DND-41 (cell line): ENCODE measurements at regions not wholly inside any gene's neighbourhood (a gene's known extent, or its start where the extent isn't known, plus 50 kb on each side); places are given as distances from the start of the nearest gene placed in this dataset.

ENCODE experiments used
- EZH2 ChIP-seq: IDR thresholded peaks from 3 replicates; pipeline ENCODE4 v1.6.1; 2012; ENCODE audit warnings: borderline replicate concordance, low read depth, mild to moderate bottlenecking, moderate library complexity, low read length, inconsistent platforms; ENCODE audit not compliant: severe bottlenecking
- TF ChIP-seq, protein P1 (sequence below): IDR thresholded peaks from 2 replicates; pipeline ENCODE4 v1.5.1; 2012; ENCODE audit warnings: borderline replicate concordance, low read length, moderate library complexity, mild to moderate bottlenecking; ENCODE audit not compliant: poor library complexity, severe bottlenecking; ENCODE audit errors: extremely low read depth

GRCh38 chr11:34790620-34791019 is 125.6 kb downstream of the APIP start:
- TF ChIP-seq, protein P1, sequence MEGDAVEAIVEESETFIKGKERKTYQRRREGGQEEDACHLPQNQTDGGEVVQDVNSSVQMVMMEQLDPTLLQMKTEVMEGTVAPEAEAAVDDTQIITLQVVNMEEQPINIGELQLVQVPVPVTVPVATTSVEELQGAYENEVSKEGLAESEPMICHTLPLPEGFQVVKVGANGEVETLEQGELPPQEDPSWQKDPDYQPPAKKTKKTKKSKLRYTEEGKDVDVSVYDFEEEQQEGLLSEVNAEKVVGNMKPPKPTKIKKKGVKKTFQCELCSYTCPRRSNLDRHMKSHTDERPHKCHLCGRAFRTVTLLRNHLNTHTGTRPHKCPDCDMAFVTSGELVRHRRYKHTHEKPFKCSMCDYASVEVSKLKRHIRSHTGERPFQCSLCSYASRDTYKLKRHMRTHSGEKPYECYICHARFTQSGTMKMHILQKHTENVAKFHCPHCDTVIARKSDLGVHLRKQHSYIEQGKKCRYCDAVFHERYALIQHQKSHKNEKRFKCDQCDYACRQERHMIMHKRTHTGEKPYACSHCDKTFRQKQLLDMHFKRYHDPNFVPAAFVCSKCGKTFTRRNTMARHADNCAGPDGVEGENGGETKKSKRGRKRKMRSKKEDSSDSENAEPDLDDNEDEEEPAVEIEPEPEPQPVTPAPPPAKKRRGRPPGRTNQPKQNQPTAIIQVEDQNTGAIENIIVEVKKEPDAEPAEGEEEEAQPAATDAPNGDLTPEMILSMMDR: peak; percentile 34
- no peak for TF ChIP-seq EZH2
